ENCODE measurements at regions not wholly inside any gene's neighbourhood (a gene's known extent, or its start where the extent isn't known, plus 50 kb on each side); places are given as distances from the start of the nearest gene placed in this dataset.

GRCh38 chr16:26295625-26296304 lies 604.0 kb downstream of the HS3ST4 start:
- no peak for DNase-seq

DNA sequence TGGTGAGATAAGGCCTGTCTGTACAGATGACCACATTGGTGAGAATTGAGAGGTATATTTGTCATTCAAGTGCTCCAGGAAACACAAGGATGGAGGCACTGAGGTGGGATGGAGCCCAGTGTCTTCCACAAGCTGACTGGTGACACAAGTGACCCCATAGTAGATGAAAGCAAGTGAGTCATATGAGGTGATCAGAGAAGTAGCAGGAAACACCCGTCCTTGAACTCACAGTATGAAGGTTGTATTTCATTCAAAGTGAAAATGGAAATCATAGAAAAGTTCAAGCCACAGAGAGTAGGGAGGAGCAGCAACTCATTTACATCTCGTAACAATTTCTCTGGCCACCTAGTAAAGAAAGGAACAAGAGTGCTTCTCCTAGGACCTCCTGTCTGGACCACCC lies 609.8 kb downstream of the HS3ST4 start:
- no peak for DNase-seq

- DNase-seq, result peak in 1 of 2 experiments; percentile 0
These were observed 625.1 kb downstream of the HS3ST4 start for GRCh38 chr16:26316683-26317464.

DNA sequence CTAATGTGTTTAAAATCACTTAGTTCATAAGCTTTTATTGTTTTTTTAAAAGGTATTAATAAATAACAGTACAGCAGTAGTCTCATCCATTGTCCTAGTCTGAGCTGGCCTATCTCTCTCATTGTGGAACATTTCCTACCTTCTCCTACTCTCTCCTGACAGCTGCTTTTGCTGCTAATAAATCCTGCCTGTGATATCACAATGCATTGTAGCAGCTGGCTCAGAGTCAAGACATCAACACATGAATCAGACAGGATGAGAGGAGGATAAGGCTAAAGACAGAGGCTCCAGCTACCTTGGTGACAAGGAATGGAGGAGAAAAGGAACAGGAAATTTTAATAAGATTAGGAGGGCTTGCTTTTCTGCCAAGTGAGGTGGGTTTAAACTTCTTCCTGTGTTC lies 626.1 kb downstream of the HS3ST4 start:
- no peak for DNase-seq

DNA sequence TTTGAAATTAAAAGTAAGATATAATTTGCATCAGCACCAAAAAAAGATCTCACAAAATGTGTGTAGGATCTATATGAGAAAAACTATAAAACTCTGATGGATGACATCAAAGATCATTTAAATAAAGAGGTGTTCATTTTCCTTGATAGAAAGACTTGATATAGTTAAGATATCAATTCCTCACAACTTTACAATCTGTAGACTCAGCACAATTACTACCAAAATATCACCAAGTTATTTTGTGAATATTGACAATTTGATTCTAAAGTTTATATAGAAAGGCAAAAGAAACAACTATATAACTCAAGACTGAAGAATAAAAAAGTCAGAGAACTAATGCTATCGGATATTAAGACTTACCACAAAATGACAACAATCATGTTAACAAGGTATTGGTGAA lies 638.9 kb downstream of the HS3ST4 start:
- DNase-seq, result no peak

DNA sequence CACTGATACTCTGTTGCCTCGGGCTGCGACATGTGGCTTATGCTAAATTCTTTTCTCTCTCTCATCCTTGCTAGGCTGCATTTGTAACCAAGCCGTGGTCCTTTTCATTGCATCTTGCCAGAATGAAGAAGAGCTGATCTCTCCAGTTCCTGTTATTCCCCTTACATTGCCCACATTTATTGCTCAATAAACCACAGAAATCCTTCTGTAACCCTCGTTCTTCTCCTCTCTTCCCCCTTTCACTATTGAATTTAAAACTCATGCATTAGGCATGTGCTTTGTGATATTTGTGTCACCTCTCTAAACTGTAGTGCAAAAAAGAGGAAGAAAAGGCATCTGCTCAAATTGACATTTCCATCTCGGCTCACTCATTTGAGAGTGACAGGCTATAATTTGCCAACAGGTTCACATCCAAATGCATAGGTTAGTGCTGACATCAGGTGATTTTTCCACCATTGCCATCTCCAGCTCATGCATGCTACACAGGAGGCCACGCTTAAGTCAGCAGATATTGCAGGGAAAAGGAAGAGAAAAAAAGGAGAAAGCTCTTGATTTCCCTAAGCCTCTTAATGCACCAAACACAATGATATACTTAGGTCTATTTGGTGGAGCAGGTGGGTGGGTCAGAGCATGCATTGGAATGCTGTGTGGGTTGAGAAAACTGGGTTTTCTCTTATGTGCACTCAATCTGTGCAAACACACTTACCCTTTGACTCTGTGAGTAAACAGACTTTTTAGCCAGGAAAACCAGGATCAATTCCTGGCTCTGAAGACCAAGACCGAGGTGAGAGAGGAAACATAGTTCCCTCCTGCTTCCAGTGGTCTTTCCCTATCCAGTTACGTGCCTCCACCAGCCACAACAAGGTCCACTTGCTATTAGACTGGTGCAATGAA lies 642.7 kb downstream of the HS3ST4 start:
- no peak for DNase-seq

DNA sequence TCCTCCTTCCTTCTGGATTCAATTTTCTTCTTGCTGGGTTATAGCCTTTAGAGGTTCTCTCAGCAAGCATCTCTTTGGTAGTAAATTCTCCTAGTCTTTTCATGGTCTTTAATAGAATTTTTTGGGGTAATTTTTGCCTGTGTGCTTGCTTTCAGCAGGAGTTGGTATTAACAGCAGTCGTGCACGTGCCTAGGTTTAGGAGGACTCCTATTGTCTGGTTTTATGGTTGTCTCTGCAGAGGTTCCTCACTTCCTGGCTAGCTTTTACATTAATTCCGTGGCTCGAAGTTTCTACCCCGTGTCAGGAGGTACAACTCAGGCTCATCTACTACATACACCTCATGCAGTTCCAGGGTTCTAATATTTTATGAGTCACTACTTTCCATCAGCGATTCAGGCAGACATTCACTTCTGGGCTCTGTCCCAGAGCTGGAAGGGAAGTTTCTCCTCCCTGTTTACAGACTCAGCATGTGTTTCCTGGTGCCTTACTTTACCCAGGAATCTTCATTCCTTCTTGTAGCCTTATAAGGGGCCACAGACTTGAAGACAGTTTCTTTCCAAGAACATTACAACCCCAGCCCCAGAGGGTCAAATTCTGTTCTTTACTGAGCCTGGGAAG lies 643.6 kb downstream of the HS3ST4 start:
- no peak for DNase-seq

- no peak for DNase-seq
These were observed 650.9 kb downstream of the HS3ST4 start for GRCh38 chr16:26342621-26343020.

DNA sequence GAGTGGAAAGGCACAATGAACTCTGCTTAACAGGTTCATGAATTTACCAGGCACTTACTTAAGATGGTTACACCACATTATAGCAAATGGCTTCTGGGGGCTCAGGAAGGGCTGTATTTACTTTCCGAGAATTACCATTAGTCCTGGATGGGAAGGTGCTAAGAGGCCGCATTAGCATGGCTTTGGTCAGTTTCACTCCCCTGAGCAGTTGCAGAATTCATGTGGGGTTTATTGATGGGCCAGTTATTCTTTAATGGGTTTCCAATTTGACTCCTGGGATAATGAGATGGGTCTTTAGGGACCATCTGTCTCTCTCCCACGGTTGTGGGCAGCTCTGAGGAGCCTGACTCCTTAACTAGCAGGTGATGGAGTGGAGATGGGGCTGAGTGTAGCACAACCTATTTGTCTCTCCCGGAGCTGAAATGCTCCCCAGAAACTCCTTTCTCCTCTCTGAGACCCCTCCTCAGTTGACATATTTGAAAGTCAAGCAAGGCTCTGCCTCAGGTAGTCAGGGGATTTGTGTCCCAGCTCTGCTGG lies 652.5 kb downstream of the HS3ST4 start:
- no peak for DNase-seq

DNA sequence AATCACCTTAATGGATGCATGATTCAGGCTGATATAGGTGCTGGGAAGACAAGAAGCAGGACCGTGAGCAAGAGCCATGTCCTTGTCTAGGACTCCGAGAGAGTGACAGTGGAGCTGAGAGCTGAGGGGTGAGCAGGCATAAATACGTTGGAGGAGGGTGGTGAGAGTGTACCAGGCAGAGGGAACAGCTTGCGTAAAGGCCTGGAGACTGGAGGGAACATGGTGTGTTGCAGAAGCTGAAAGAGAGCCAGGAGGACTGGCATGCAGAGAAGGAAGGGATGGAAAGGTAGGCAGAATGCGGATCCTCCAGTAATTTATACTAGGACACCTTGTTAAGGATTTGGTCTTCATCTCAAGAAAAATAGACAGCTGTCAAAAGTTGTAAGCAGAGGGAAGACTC lies 653.2 kb downstream of the HS3ST4 start:
- no peak for DNase-seq

- no peak for DNase-seq
These were observed 654.2 kb downstream of the HS3ST4 start for GRCh38 chr16:26345966-26346365.

- DNase-seq, result no peak
These were observed 656.3 kb downstream of the HS3ST4 start for GRCh38 chr16:26348095-26348494.

DNA sequence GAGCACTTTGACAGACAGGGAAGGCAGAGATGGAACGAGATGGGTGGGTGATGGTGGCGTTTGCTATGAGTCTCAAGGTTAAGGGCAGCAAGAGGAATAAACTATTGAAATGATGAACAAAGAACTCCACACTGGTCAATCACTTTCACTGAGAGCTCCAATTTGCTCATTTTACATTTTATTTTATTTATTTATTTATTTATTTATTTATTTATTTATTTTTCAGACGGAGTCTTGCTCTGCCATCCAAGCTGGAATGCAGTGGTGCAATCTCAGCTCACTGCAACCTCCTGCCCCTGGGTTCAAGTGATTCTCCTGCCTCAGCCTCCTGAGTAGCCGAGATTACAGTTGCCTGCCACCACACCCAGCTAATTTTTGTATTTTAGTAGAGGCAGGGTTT lies 669.1 kb downstream of the HS3ST4 start:
- DNase-seq, result no peak

DNA sequence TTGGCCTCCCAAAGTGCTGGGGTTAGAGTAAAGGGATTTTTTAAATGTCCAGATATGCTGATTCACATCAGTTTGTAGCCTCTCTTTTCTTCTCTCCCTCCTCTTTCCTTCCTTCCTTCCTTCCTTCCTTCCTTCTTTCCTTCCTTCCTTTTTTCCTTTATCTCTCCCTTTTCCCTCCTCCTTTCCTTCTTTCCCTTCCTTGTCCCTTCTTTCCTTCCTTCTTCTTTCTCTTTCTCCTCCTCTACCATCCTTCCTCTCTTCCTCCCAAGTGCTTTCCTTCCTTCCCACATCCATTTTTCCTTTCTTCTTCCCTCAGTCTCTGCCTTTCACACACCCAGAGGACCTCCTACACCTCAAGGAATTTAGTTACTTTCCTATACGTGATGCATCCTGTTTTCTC lies 671.8 kb downstream of the HS3ST4 start:
- no peak for DNase-seq

GRCh38 chr16:26365161-26365940 lies 673.6 kb downstream of the HS3ST4 start:
- no peak for DNase-seq

DNA sequence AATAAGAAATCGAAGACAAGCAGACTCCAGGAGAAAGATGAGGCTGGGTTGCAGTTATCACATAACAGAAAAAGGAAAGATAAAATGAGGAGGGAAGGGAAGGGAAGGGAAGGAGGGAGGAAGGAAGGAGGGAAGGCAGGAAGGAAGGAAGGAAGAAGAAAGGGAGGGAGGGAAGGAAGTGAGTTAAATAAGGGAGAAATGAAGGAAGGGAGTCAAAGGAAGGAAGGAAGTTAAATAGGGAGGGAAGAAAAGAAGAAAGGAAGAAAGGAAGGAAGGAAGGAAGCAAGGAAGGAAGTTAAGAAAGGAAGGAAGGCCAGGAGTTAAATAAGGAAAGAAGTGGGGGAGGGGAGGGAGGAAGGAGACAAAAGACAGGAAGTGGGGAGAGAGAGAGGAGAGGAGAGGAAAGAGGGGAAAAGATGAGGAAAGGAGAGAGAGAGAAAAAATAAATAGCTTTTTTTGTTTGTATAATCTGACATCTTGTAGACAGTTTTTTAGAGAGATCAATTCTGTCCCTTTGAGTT lies 679.6 kb downstream of the HS3ST4 start:
- no peak for DNase-seq

DNA sequence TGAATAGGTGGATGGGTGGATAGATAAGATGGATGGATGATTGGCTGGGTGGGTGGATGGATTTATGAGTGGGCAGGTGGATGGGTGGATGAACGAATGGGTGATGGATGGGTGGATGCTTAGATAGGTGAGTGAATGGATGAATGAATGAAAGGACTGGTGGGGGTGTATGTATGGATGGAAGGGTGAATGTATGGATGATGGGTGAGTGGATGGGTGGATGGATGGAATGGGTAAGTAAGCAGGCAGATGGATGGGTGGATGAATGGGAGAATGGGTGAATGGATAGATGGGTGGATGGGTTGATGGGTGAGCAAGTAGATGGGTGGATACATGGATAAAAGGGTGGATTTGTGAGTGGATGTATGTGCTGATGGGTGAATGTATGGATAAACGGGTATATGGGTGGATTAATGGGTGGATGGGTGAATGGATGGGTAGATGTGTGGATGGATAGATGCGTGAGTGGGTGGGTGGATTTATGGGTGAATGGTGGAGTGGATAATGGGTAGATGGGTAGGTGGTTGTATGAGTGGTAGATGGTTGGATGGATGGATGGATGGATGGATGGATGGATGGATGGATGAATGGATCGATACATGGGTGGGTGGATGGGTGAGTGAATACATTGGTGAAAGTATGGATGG lies 682.6 kb downstream of the HS3ST4 start:
- no peak for DNase-seq

DNA sequence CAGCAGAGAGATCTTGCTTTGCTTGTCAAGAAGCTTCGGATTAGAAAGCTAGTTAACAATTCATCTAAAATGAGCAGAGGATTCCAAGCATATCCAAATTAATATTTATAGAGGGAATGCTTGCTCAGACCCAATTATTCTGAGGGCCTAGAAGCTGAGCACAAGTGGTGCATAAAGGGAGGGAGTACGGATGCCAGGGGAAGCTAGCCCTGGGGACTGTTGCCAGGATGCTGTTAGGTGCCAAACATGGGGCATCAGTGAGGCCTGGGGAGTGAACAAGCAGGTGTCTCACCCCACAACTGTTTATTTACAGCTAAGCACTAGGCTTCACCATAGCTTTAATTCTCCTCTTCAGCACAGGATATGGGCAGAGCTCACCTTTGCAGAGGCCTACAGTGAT lies 684.1 kb upstream of the C16orf82 start:
- no peak for DNase-seq

DNA sequence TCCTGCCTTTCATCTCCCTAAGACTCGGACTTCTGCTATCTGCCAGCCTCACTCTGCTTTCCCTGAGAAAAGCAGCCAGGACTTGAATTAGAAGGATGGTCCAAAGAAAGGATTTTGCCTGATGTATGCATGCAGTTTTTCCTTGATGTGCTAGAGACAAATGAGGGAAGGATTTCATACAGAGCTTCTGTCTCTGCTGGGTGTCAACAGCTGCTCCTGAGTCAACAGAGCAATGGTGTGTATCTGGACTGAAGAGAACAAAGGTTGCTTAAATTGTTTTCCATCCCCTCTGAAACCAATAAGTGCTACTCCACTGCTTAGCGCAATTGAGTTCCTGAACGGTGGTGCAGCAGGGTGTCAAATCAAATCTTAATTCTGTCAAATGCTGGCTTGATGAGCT lies 680.6 kb upstream of the C16orf82 start:
- DNase-seq, result no peak

GRCh38 chr16:26391833-26392232 lies 674.9 kb upstream of the C16orf82 start:
- no peak for DNase-seq

GRCh38 chr16:26394409-26394808 lies 672.3 kb upstream of the C16orf82 start:
- DNase-seq, result no peak

Measured in NCI-H524 (cell line).